ENCODE measurements at regions not wholly inside any gene's neighbourhood (a gene's known extent, or its start where the extent isn't known, plus 50 kb on each side); places are given as distances from the start of the nearest gene placed in this dataset.

DNA sequence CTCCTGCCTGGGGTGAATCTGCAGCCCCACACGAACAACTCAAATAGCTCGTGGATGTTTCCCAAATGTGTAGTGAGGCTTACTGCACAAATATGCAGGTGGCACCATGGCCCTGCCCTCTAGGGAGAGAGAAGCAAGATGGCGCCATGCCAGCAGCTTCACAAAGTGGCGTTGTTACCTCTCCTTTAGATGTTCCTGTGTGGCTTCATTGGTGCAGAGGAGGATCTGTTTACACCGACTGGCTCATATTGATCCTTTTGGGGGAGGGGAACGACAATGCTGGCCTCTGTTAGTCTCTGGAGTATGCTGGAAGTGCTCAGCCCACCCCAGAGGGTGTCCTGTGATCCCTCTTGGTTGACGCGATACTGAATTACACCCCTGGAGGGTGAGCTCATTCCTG lies 99.5 kb upstream of the GATA6 start:
- H3K4me2 ChIP-seq (ENCODE audit: low read length), result no peak overlapping the region
- no peaks in the 10 kb centered on the region for H3K79me2 ChIP-seq (ENCODE audit: insufficient read depth, low read length)
- no peak overlapping the region for H2AFZ ChIP-seq (ENCODE audit: low read depth, low read length)
- Mint-ChIP-seq H3K4me3 (ENCODE audit: unreplicated experiment) (no peak overlapping the region), H3K36me3 (ENCODE audit: low read depth, unreplicated experiment) (no peaks in the 10 kb centered on the region), H3K27me3 (ENCODE audit: low read depth, unreplicated experiment) (peaks cover 20% of the 10 kb centered on the region), H3K9me3 (ENCODE audit: unreplicated experiment) (no peaks in the 10 kb centered on the region), H3K4me1 (ENCODE audit: low read depth, unreplicated experiment) (no peaks in the 10 kb centered on the region), H3K27ac (ENCODE audit: unreplicated experiment) (no peak overlapping the region)
- H3K9me3 ChIP-seq (ENCODE audit: insufficient read depth, low read depth, low read length), result no peaks in the 10 kb centered on the region
- no peaks in the 10 kb centered on the region for H3K4me1 ChIP-seq (ENCODE audit: insufficient read depth, low read length)
- H3K27ac ChIP-seq (ENCODE audit: low read depth, low read length), result no peak overlapping the region
- no peak for TF ChIP-seq EZH2 (IDR thresholded peaks at IDR 0.05; ENCODE audit: insufficient read depth, low read length)
- TF ChIP-seq, protein P1, sequence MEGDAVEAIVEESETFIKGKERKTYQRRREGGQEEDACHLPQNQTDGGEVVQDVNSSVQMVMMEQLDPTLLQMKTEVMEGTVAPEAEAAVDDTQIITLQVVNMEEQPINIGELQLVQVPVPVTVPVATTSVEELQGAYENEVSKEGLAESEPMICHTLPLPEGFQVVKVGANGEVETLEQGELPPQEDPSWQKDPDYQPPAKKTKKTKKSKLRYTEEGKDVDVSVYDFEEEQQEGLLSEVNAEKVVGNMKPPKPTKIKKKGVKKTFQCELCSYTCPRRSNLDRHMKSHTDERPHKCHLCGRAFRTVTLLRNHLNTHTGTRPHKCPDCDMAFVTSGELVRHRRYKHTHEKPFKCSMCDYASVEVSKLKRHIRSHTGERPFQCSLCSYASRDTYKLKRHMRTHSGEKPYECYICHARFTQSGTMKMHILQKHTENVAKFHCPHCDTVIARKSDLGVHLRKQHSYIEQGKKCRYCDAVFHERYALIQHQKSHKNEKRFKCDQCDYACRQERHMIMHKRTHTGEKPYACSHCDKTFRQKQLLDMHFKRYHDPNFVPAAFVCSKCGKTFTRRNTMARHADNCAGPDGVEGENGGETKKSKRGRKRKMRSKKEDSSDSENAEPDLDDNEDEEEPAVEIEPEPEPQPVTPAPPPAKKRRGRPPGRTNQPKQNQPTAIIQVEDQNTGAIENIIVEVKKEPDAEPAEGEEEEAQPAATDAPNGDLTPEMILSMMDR (IDR thresholded peaks at IDR 0.05; ENCODE audit: insufficient read depth, low read depth, low read length), result no peak
- FAIRE-seq (no peak), DNase-seq (ENCODE audit: low read depth) (no peak)
- H3K36me3 ChIP-seq (ENCODE audit: insufficient read depth, low read length), result no peaks in the 10 kb centered on the region
- H3K4me3 ChIP-seq (ENCODE audit: insufficient read depth, low read depth, low read length), result no peak overlapping the region
- no peaks in the 10 kb centered on the region for H4K20me1 ChIP-seq (ENCODE audit: insufficient read depth, low read length)
- H3K27me3 ChIP-seq (ENCODE audit: insufficient read depth, low read length), result peaks cover 10% of the 10 kb centered on the region
- H3K9ac ChIP-seq (ENCODE audit: low read length), result no peak overlapping the region

DNA sequence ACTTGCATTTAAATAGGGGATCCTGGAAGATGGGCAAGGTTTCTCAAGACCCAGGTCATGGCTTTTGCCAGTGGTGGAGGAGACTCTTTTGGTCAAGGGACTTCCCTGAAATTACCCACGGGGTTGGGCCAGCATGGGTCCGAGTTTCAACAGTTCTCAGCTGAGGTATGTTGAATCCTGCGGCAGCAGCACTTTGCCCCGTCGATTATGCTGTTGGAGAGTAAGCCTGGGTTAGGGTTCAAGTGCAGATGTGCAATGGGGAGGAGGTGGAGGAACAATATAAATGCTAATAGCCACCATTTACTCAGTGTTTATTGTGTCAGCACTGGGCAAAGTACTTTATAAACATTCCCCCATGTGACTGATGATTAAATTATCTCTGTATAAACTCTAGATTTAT lies 96.0 kb upstream of the GATA6 start:
- H3K27me3 Mint-ChIP-seq (ENCODE audit: low read depth, unreplicated experiment), result peaks cover 13% of the 10 kb centered on the region
- H3K4me1 ChIP-seq (ENCODE audit: insufficient read depth, low read length), result no peaks in the 10 kb centered on the region
- H3K27me3 ChIP-seq (ENCODE audit: insufficient read depth, low read length), result peaks cover 3% of the 10 kb centered on the region
- no peak overlapping the region for H3K27ac Mint-ChIP-seq (ENCODE audit: unreplicated experiment)
- no peaks in the 10 kb centered on the region for H4K20me1 ChIP-seq (ENCODE audit: insufficient read depth, low read length)
- no peaks in the 10 kb centered on the region for H3K79me2 ChIP-seq (ENCODE audit: insufficient read depth, low read length)
- no peak for FAIRE-seq
- no peak overlapping the region for H3K9ac ChIP-seq (ENCODE audit: low read length)
- H3K4me2 ChIP-seq (ENCODE audit: low read length), result no peak overlapping the region
- H3K4me3 ChIP-seq (ENCODE audit: insufficient read depth, low read depth, low read length), result no peak overlapping the region
- TF ChIP-seq, protein P1 (IDR thresholded peaks at IDR 0.05; ENCODE audit: insufficient read depth, low read depth, low read length), result no peak
- TF ChIP-seq EZH2 (IDR thresholded peaks at IDR 0.05; ENCODE audit: insufficient read depth, low read length), result no peak
- no peaks in the 10 kb centered on the region for H3K4me1 Mint-ChIP-seq (ENCODE audit: low read depth, unreplicated experiment)
- no peak overlapping the region for H3K4me3 Mint-ChIP-seq (ENCODE audit: unreplicated experiment)
- no peaks in the 10 kb centered on the region for H3K9me3 Mint-ChIP-seq (ENCODE audit: unreplicated experiment)
- no peak overlapping the region for H2AFZ ChIP-seq (ENCODE audit: low read depth, low read length)
- H3K27ac ChIP-seq (ENCODE audit: low read depth, low read length), result no peak overlapping the region
- no peaks in the 10 kb centered on the region for H3K36me3 Mint-ChIP-seq (ENCODE audit: low read depth, unreplicated experiment)
- no peak for DNase-seq (ENCODE audit: low read depth)
- H3K9me3 ChIP-seq (ENCODE audit: insufficient read depth, low read depth, low read length), result no peaks in the 10 kb centered on the region
- H3K36me3 ChIP-seq (ENCODE audit: insufficient read depth, low read length), result no peaks in the 10 kb centered on the region

DNA sequence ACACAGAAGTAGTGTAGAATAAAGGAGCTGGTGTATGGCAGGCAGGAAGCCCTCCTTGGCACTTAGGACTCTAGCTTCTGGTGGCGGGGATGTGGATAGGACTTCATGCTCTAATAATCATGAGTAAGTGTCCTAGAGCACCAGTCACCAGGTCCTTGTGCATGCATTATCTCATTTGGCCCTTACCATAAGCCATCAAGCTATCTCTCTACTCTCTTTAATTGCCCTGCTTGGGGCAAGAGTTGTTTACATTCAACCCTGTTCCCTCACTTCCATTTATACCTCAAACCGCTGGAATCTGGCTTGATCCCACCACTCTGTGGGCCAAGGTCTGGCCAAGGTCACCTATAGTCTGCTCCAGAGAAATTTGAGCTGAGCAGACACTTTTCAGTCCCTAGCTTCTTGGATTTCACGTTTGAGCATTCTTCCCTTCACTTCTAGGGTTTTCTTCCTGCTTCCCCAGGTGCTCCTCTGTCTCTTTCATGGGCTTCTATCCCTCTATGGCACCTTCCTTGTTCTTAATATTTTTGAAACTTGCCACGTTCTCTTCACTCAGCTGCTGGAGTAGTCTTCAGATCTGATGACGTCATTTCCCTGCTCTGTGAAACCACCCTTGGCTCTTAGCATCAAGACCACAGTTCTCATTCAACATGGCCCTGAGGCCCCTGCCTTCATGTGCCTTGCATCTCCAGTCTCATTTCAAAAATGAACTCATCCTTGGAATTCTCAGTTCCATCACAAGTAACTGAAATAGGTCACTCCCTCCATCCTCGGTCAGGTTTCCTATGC lies 94.9 kb upstream of the GATA6 start:
- Histone ChIP-seq H3K4me3 (ENCODE audit: insufficient read depth, low read depth, low read length) (no peak overlapping the region), H3K79me2 (ENCODE audit: insufficient read depth, low read length) (no peaks in the 10 kb centered on the region), H3K27ac (ENCODE audit: low read depth, low read length) (no peak overlapping the region), H3K27me3 (ENCODE audit: insufficient read depth, low read length) (peaks cover 2% of the 10 kb centered on the region), H3K9me3 (ENCODE audit: insufficient read depth, low read depth, low read length) (no peaks in the 10 kb centered on the region), H3K36me3 (ENCODE audit: insufficient read depth, low read length) (no peaks in the 10 kb centered on the region), H3K4me2 (ENCODE audit: low read length) (no peak overlapping the region), H4K20me1 (ENCODE audit: insufficient read depth, low read length) (no peaks in the 10 kb centered on the region), H3K9ac (ENCODE audit: low read length) (no peak overlapping the region), H2AFZ (ENCODE audit: low read depth, low read length) (no peak overlapping the region), H3K4me1 (ENCODE audit: insufficient read depth, low read length) (no peaks in the 10 kb centered on the region)
- TF ChIP-seq, protein P1 (IDR thresholded peaks at IDR 0.05; ENCODE audit: insufficient read depth, low read depth, low read length), result no peak
- TF ChIP-seq EZH2 (IDR thresholded peaks at IDR 0.05; ENCODE audit: insufficient read depth, low read length), result no peak
- Mint-ChIP-seq H3K27me3 (ENCODE audit: low read depth, unreplicated experiment) (peaks cover 11% of the 10 kb centered on the region), H3K27ac (ENCODE audit: unreplicated experiment) (no peak overlapping the region), H3K9me3 (ENCODE audit: unreplicated experiment) (no peaks in the 10 kb centered on the region), H3K4me3 (ENCODE audit: unreplicated experiment) (no peak overlapping the region), H3K4me1 (ENCODE audit: low read depth, unreplicated experiment) (no peaks in the 10 kb centered on the region), H3K36me3 (ENCODE audit: low read depth, unreplicated experiment) (no peaks in the 10 kb centered on the region)
- no peak for FAIRE-seq
- no peak for DNase-seq (ENCODE audit: low read depth)

Measured in astrocyte (in vitro differentiated cells and primary cell).